ENCODE measurements at regions not wholly inside any gene's neighbourhood (a gene's known extent, or its start where the extent isn't known, plus 50 kb on each side); places are given as distances from the start of the nearest gene placed in this dataset.

DNA sequence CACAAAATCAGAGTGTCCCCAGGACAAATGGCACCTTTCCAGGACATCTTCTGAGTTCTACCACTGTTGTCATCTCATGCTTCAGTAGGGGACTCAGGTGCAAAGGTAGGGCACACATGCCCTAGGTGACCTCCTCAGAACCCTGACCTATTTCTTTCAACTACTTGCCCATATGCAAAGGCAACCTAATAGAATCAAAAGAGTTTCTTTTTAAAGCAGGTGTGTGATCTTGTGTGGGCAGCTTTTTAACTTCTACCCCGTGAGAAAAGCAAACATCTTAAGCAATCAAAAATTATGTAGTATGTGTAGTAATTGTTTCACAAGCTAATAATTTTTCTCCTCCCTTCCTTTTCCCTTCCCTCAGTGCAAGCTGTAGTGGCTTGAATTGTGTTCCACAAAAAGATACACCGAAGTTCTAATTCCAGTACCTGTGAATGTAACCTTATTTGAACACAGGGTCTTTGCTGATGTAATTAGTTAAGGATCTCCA is 333.1 kb downstream of the RND3 start:
- TF ChIP-seq, protein P1, sequence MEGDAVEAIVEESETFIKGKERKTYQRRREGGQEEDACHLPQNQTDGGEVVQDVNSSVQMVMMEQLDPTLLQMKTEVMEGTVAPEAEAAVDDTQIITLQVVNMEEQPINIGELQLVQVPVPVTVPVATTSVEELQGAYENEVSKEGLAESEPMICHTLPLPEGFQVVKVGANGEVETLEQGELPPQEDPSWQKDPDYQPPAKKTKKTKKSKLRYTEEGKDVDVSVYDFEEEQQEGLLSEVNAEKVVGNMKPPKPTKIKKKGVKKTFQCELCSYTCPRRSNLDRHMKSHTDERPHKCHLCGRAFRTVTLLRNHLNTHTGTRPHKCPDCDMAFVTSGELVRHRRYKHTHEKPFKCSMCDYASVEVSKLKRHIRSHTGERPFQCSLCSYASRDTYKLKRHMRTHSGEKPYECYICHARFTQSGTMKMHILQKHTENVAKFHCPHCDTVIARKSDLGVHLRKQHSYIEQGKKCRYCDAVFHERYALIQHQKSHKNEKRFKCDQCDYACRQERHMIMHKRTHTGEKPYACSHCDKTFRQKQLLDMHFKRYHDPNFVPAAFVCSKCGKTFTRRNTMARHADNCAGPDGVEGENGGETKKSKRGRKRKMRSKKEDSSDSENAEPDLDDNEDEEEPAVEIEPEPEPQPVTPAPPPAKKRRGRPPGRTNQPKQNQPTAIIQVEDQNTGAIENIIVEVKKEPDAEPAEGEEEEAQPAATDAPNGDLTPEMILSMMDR (IDR thresholded peaks at IDR 0.05) = no peak
- TF ChIP-seq EP300 (IDR thresholded peaks at IDR 0.05; ENCODE audit: borderline replicate concordance in 1 of 2, low read depth in 1 of 2, low read length in 1 of 2) (no peak), JUND (IDR thresholded peaks at IDR 0.05) (no peak), POLR2AphosphoS5 (IDR thresholded peaks at IDR 0.05; ENCODE audit: low read depth, low read length) (no peak)
- TF ChIP-seq, protein P2, sequence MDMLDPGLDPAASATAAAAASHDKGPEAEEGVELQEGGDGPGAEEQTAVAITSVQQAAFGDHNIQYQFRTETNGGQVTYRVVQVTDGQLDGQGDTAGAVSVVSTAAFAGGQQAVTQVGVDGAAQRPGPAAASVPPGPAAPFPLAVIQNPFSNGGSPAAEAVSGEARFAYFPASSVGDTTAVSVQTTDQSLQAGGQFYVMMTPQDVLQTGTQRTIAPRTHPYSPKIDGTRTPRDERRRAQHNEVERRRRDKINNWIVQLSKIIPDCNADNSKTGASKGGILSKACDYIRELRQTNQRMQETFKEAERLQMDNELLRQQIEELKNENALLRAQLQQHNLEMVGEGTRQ (IDR thresholded peaks at IDR 0.05; ENCODE audit: borderline replicate concordance, low read depth, low read length) = no peak
